ENCODE measurements at regions not wholly inside any gene's neighbourhood (a gene's known extent, or its start where the extent isn't known, plus 50 kb on each side); places are given as distances from the start of the nearest gene placed in this dataset.

GRCh38 chr2:156124458-156124857 is 208.1 kb downstream of the NR4A2 start:
- no peak overlapping the region for H3K4me2 ChIP-seq (ENCODE audit: low read length)
- no peak overlapping the region for H3K4me3 ChIP-seq (ENCODE audit: insufficient read depth, low read depth, low read length)
- H3K9me3 ChIP-seq (ENCODE audit: insufficient read depth, low read depth, low read length) = no peaks in the 10 kb centered on the region
- Mint-ChIP-seq H3K27ac (ENCODE audit: unreplicated experiment) (no peak overlapping the region), H3K9me3 (ENCODE audit: unreplicated experiment) (peaks cover 4% of the 10 kb centered on the region), H3K4me1 (ENCODE audit: low read depth, unreplicated experiment) (no peaks in the 10 kb centered on the region), H3K27me3 (ENCODE audit: low read depth, unreplicated experiment) (no peaks in the 10 kb centered on the region), H3K4me3 (ENCODE audit: unreplicated experiment) (no peak overlapping the region), H3K36me3 (ENCODE audit: low read depth, unreplicated experiment) (no peaks in the 10 kb centered on the region)
- H3K79me2 ChIP-seq (ENCODE audit: insufficient read depth, low read length) = no peaks in the 10 kb centered on the region
- DNase-seq (ENCODE audit: low read depth) (no peak), FAIRE-seq (no peak)
- H3K9ac ChIP-seq (ENCODE audit: low read length) = no peak overlapping the region
- H3K36me3 ChIP-seq (ENCODE audit: insufficient read depth, low read length) = no peaks in the 10 kb centered on the region
- H4K20me1 ChIP-seq (ENCODE audit: insufficient read depth, low read length) = no peaks in the 10 kb centered on the region
- no peaks in the 10 kb centered on the region for H3K27me3 ChIP-seq (ENCODE audit: insufficient read depth, low read length)
- H3K4me1 ChIP-seq (ENCODE audit: insufficient read depth, low read length) = no peaks in the 10 kb centered on the region
- no peak overlapping the region for H2AFZ ChIP-seq (ENCODE audit: low read depth, low read length)
- no peak overlapping the region for H3K27ac ChIP-seq (ENCODE audit: low read depth, low read length)
- TF ChIP-seq EZH2 (IDR thresholded peaks at IDR 0.05; ENCODE audit: insufficient read depth, low read length) = no peak
- no peak for TF ChIP-seq CTCF (IDR thresholded peaks at IDR 0.05; ENCODE audit: insufficient read depth, low read depth, low read length)

- Histone ChIP-seq H3K4me1 (ENCODE audit: insufficient read depth, low read length) (no peaks in the 10 kb centered on the region), H3K4me3 (ENCODE audit: insufficient read depth, low read depth, low read length) (no peak overlapping the region), H3K79me2 (ENCODE audit: insufficient read depth, low read length) (no peaks in the 10 kb centered on the region), H3K36me3 (ENCODE audit: insufficient read depth, low read length) (no peaks in the 10 kb centered on the region), H3K9me3 (ENCODE audit: insufficient read depth, low read depth, low read length) (no peaks in the 10 kb centered on the region), H3K27ac (ENCODE audit: low read depth, low read length) (no peak overlapping the region), H3K4me2 (ENCODE audit: low read length) (no peak overlapping the region), H3K9ac (ENCODE audit: low read length) (no peak overlapping the region), H4K20me1 (ENCODE audit: insufficient read depth, low read length) (no peaks in the 10 kb centered on the region), H3K27me3 (ENCODE audit: insufficient read depth, low read length) (no peaks in the 10 kb centered on the region), H2AFZ (ENCODE audit: low read depth, low read length) (no peak overlapping the region)
- no peaks in the 10 kb centered on the region for H3K36me3 Mint-ChIP-seq (ENCODE audit: low read depth, unreplicated experiment)
- H3K27ac Mint-ChIP-seq (ENCODE audit: unreplicated experiment) = no peak overlapping the region
- FAIRE-seq (no peak), DNase-seq (ENCODE audit: low read depth) (no peak)
- TF ChIP-seq CTCF (IDR thresholded peaks at IDR 0.05; ENCODE audit: insufficient read depth, low read depth, low read length) (no peak), EZH2 (IDR thresholded peaks at IDR 0.05; ENCODE audit: insufficient read depth, low read length) (no peak)
- H3K4me3 Mint-ChIP-seq (ENCODE audit: unreplicated experiment) = no peak overlapping the region
- H3K9me3 Mint-ChIP-seq (ENCODE audit: unreplicated experiment) = peaks cover 4% of the 10 kb centered on the region
- H3K27me3 Mint-ChIP-seq (ENCODE audit: low read depth, unreplicated experiment) = no peaks in the 10 kb centered on the region
- peaks cover 6% of the 10 kb centered on the region for H3K4me1 Mint-ChIP-seq (ENCODE audit: low read depth, unreplicated experiment)
These were observed 213.6 kb downstream of the NR4A2 start for GRCh38 chr2:156118753-156119416.

DNA sequence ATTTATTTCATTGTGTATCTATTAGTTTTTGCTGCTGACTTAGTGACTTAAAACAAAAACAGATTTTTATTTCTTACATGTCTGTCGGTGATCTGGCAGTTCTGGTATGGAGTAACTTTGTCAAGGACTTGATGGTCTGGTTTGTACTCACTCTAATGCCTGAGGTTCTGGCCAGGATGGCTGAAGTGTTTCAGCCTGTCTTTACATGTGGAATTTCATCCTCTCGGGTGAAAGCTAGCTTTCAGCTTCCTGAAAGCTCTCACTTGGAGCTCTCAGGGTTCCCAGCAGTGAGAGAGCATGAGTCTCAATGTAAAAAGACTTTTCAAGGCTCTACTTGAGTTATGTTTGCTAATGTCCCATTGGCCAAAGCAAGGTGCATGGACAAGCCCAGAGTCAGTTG is 216.4 kb downstream of the NR4A2 start:
- Histone ChIP-seq H3K36me3 (ENCODE audit: insufficient read depth, low read length) (no peaks in the 10 kb centered on the region), H3K27me3 (ENCODE audit: insufficient read depth, low read length) (no peaks in the 10 kb centered on the region), H4K20me1 (ENCODE audit: insufficient read depth, low read length) (no peaks in the 10 kb centered on the region), H3K4me2 (ENCODE audit: low read length) (no peak overlapping the region), H3K9ac (ENCODE audit: low read length) (no peak overlapping the region), H2AFZ (ENCODE audit: low read depth, low read length) (no peak overlapping the region), H3K9me3 (ENCODE audit: insufficient read depth, low read depth, low read length) (no peaks in the 10 kb centered on the region), H3K4me1 (ENCODE audit: insufficient read depth, low read length) (no peaks in the 10 kb centered on the region), H3K4me3 (ENCODE audit: insufficient read depth, low read depth, low read length) (no peak overlapping the region), H3K27ac (ENCODE audit: low read depth, low read length) (no peak overlapping the region), H3K79me2 (ENCODE audit: insufficient read depth, low read length) (no peaks in the 10 kb centered on the region)
- no peak overlapping the region for H3K27ac Mint-ChIP-seq (ENCODE audit: unreplicated experiment)
- H3K36me3 Mint-ChIP-seq (ENCODE audit: low read depth, unreplicated experiment) = no peaks in the 10 kb centered on the region
- peaks cover 6% of the 10 kb centered on the region for H3K4me1 Mint-ChIP-seq (ENCODE audit: low read depth, unreplicated experiment)
- DNase-seq (ENCODE audit: low read depth) (peak; percentile 8), FAIRE-seq (no peak)
- H3K4me3 Mint-ChIP-seq (ENCODE audit: unreplicated experiment) = no peak overlapping the region
- H3K27me3 Mint-ChIP-seq (ENCODE audit: low read depth, unreplicated experiment) = no peaks in the 10 kb centered on the region
- H3K9me3 Mint-ChIP-seq (ENCODE audit: unreplicated experiment) = peaks cover 2% of the 10 kb centered on the region
- TF ChIP-seq EZH2 (IDR thresholded peaks at IDR 0.05; ENCODE audit: insufficient read depth, low read length) (no peak), CTCF (IDR thresholded peaks at IDR 0.05; ENCODE audit: insufficient read depth, low read depth, low read length) (no peak)

All from astrocyte (in vitro differentiated cells and primary cell).